Ishikawa (cell line): ENCODE measurements at regions not wholly inside any gene's neighbourhood (a gene's known extent, or its start where the extent isn't known, plus 50 kb on each side); places are given as distances from the start of the nearest gene placed in this dataset.

Experiments used
- EP300 ChIP-seq: IDR thresholded peaks from 2 replicates; pipeline ENCODE4 v1.6.1; 2012; ENCODE audit warnings: borderline replicate concordance
- REST ChIP-seq: IDR thresholded peaks from 2 replicates; pipeline ENCODE4 v1.6.1; 2012; ENCODE audit warnings: low read depth, mild to moderate bottlenecking
- YY1 ChIP-seq: IDR thresholded peaks from 2 replicates; pipeline ENCODE4 v1.6.1; 2012; ENCODE audit warnings: low read depth

GRCh38 chr1:95766036-95766435 is 532.0 kb downstream of the RWDD3 start:
- TF ChIP-seq YY1 (no peak), REST (no peak), EP300 (no peak)
